ENCODE measurements at regions not wholly inside any gene's neighbourhood (a gene's known extent, or its start where the extent isn't known, plus 50 kb on each side); places are given as distances from the start of the nearest gene placed in this dataset.

- no peak for TF ChIP-seq CTCF (IDR thresholded peaks at IDR 0.05; ENCODE audit: low read length)
- no peak for TF ChIP-seq EZH2 (IDR thresholded peaks at IDR 0.05; ENCODE audit: borderline replicate concordance, low read length)
Observed at GRCh38 chr6:112886415-112886814, 539.3 kb downstream of the RFPL4B start.
